Ovary (tissue), 3 donors: ENCODE measurements at regions not wholly inside any gene's neighbourhood (a gene's known extent, or its start where the extent isn't known, plus 50 kb on each side); places are given as distances from the start of the nearest gene placed in this dataset.

Experiments
- EP300 ChIP-seq: sonication (generic); formaldehyde crosslinking; IDR thresholded peaks from one replicate; pipeline ENCODE4 v1.6.1; 2017; ENCODE audit warnings: antibody characterized with exemption
- POLR2A ChIP-seq: fragments of 450-650 bp; IDR thresholded peaks from one replicate; pipeline ENCODE4 v1.6.1; 2017; ENCODE audit warnings: antibody characterized with exemption, mild to moderate bottlenecking, moderate library complexity
- TF ChIP-seq, protein P1 (sequence below), 3 donors: fragments of 450-650 bp in 2 of 3; fragments of 200-600 bp in 1 of 3; IDR thresholded peaks; one replicate each; pipeline versions ENCODE4 v1.5.1 to v1.8.0; 2016 to 2022; ENCODE audit warnings: antibody characterized with exemption in 3 of 3, mild to moderate bottlenecking in 1 of 3
- donor health status: DM: no; HTN: no; CAD: no.

GRCh38 chr7:79810916-79811315 lies 323.7 kb upstream of the GNAI1 start:
- TF ChIP-seq, protein P1, sequence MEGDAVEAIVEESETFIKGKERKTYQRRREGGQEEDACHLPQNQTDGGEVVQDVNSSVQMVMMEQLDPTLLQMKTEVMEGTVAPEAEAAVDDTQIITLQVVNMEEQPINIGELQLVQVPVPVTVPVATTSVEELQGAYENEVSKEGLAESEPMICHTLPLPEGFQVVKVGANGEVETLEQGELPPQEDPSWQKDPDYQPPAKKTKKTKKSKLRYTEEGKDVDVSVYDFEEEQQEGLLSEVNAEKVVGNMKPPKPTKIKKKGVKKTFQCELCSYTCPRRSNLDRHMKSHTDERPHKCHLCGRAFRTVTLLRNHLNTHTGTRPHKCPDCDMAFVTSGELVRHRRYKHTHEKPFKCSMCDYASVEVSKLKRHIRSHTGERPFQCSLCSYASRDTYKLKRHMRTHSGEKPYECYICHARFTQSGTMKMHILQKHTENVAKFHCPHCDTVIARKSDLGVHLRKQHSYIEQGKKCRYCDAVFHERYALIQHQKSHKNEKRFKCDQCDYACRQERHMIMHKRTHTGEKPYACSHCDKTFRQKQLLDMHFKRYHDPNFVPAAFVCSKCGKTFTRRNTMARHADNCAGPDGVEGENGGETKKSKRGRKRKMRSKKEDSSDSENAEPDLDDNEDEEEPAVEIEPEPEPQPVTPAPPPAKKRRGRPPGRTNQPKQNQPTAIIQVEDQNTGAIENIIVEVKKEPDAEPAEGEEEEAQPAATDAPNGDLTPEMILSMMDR (IDR thresholded peaks at IDR 0.05) = no peak
- TF ChIP-seq POLR2A (no peak), EP300 (no peak)
